DND-41 (cell line): ENCODE measurements at regions not wholly inside any gene's neighbourhood (a gene's known extent, or its start where the extent isn't known, plus 50 kb on each side); places are given as distances from the start of the nearest gene placed in this dataset.

ENCODE experiments used
- EZH2 ChIP-seq: IDR thresholded peaks from 3 replicates; pipeline ENCODE4 v1.6.1; 2012; ENCODE audit warnings: borderline replicate concordance, low read depth, mild to moderate bottlenecking, moderate library complexity, low read length, inconsistent platforms; ENCODE audit not compliant: severe bottlenecking
- TF ChIP-seq, protein P1 (sequence below): IDR thresholded peaks from 2 replicates; pipeline ENCODE4 v1.5.1; 2012; ENCODE audit warnings: borderline replicate concordance, low read length, moderate library complexity, mild to moderate bottlenecking; ENCODE audit not compliant: poor library complexity, severe bottlenecking; ENCODE audit errors: extremely low read depth

DNA sequence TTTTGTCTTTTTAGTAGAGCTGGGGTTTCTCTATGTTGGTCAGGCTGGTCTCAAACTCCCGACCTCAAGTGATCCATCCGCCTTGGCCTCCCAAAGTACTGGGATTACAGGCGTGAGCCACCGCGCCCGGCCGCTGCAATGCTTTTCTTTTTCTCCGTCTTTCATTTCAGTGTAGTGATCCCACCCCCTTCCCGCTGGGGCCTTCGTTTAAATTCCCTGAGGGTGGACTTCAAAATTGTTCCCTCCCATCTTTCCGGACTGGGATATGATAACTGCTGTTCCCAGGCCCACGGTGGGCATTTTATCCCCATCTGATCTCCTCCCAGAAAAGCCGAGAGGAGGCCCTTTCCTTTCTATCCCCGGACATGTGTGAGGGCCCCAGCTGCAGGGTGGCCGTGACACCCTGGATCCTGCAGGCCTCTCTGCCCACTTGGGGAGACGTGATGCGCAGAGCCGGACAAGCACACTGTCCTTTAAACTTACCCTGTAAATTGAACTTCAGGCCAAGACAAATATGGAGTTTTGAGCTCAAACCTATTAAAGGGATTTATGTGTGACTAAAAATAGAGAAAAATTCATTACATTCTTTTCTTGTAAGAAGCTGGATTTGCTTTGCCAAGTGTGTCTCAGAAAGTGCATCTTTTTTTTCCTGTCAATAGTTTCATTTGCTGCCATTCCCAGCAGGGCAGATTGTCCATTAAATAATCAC lies 54.5 kb upstream of the AFF3 start:
- TF ChIP-seq, protein P1, sequence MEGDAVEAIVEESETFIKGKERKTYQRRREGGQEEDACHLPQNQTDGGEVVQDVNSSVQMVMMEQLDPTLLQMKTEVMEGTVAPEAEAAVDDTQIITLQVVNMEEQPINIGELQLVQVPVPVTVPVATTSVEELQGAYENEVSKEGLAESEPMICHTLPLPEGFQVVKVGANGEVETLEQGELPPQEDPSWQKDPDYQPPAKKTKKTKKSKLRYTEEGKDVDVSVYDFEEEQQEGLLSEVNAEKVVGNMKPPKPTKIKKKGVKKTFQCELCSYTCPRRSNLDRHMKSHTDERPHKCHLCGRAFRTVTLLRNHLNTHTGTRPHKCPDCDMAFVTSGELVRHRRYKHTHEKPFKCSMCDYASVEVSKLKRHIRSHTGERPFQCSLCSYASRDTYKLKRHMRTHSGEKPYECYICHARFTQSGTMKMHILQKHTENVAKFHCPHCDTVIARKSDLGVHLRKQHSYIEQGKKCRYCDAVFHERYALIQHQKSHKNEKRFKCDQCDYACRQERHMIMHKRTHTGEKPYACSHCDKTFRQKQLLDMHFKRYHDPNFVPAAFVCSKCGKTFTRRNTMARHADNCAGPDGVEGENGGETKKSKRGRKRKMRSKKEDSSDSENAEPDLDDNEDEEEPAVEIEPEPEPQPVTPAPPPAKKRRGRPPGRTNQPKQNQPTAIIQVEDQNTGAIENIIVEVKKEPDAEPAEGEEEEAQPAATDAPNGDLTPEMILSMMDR = no peak
- TF ChIP-seq EZH2 = no peak
